PC-9 (cell line): ENCODE measurements at regions not wholly inside any gene's neighbourhood (a gene's known extent, or its start where the extent isn't known, plus 50 kb on each side); places are given as distances from the start of the nearest gene placed in this dataset.

Source experiments
- CTCF ChIP-seq: fragments of 200-600 bp; sonication (generic); conservative IDR thresholded peaks from 2 replicates; pipeline ENCODE4 v1.6.1; 2017; ENCODE audit warnings: mixed run types, antibody characterized with exemption, mild to moderate bottlenecking, moderate library complexity
- EZH2 ChIP-seq: fragments of 200-600 bp; sonication (generic); IDR thresholded peaks from 2 replicates; pipeline ENCODE4 v1.8.0; 2017; ENCODE audit warnings: antibody characterized with exemption, low read depth

GRCh38 chr9:99509065-99509745 is 287.1 kb downstream of the SEC61B start:
- TF ChIP-seq CTCF, result no peak
- TF ChIP-seq EZH2, result no peak
